Erythroblast (primary cell): ENCODE measurements at regions not wholly inside any gene's neighbourhood (a gene's known extent, or its start where the extent isn't known, plus 50 kb on each side); places are given as distances from the start of the nearest gene placed in this dataset.

ENCODE experiments used
- GATA1 ChIP-seq: IDR thresholded peaks from 2 replicates; pipeline ENCODE4 v1.6.1; 2011; ENCODE audit warnings: low read depth, mild to moderate bottlenecking, control low read depth, low read length, moderate library complexity
- POLR2A ChIP-seq: IDR thresholded peaks from 2 replicates; pipeline ENCODE4 v1.6.1; 2011; ENCODE audit warnings: mild to moderate bottlenecking, low read length

- TF ChIP-seq POLR2A, result no peak
- TF ChIP-seq GATA1, result no peak
Measured at GRCh38 chr6:66277400-66277799, 570.4 kb upstream of the EYS start.
